ENCODE measurements at regions not wholly inside any gene's neighbourhood (a gene's known extent, or its start where the extent isn't known, plus 50 kb on each side); places are given as distances from the start of the nearest gene placed in this dataset.

GRCh38 chr2:104045071-104045470 is 808.8 kb upstream of the POU3F3 start:
- no peak for TF ChIP-seq CTCF (conservative IDR thresholded peaks at IDR 0.05 in 1 of 2, IDR thresholded peaks at IDR 0.05 in 1 of 2; ENCODE audit: extremely low read depth in 1 of 2, insufficient read depth in 1 of 2, low read depth in 1 of 2, low read length in 2 of 2)
- TF ChIP-seq EZH2 (IDR thresholded peaks at IDR 0.05; ENCODE audit: borderline replicate concordance, low read length): no peak

All from mammary epithelial cell (primary cell).